HCT116 (cell line): ENCODE measurements at regions not wholly inside any gene's neighbourhood (a gene's known extent, or its start where the extent isn't known, plus 50 kb on each side); places are given as distances from the start of the nearest gene placed in this dataset.

ENCODE experiments used
- ATAC-seq: fragments of 200-7000 bp; cut with Tn5 transposase; 2 replicates; pipeline ENCODE4 v1.9.1; 2020; ENCODE audit warnings: mild to moderate bottlenecking, moderate library complexity
- BruUV-seq: library from RNA; stranded (reverse); fragments of 400-500 nt; replicated peaks from 2 replicates; lab custom pipeline; 2021; lab: Mats Ljungman, UMichigan
- CTCF ChIA-PET: fragments of 300-600 bp; sonication (Branson Sonifier 250); formaldehyde crosslinking; loops from one replicate; lab custom pipeline; 2021; ENCODE audit warnings: antibody characterized with exemption; lab: Charles Lee
- POLR2A ChIA-PET: fragments of 300-600, 350-600 bp; sonication (Branson Sonifier 250); formaldehyde crosslinking; loops from one replicate; lab custom pipeline; 2021; ENCODE audit warnings: antibody characterized with exemption; lab: Charles Lee
- RAD21 ChIA-PET, 2 experiments: fragments of 300-600 bp; sonication (Branson Sonifier 250); formaldehyde crosslinking; loops; one replicate each; lab custom pipeline; 2023; ENCODE audit warnings: low total read pairs in 2 of 2; ENCODE audit not compliant: uncharacterized antibody in 2 of 2, unreplicated experiment in 2 of 2, low non-redundant PET in 1 of 2; lab: Charles Lee
- DNase-seq: peaks from one replicate; pipeline ENCODE4 v3.0.0-alpha.2; 2010; ENCODE audit warnings: low read depth, low spot score
- H2AFZ ChIP-seq: fragments of 200-600 bp; shearing (Covaris generic), sonication (generic); 2 replicates; pipeline ENCODE4 v1.6.1; 2017; ENCODE audit warnings: low read depth, mixed run types, mixed read lengths, antibody characterized with exemption, low read length; ENCODE audit not compliant: poor library complexity, severe bottlenecking
- H3K27ac ChIP-seq: 2 replicates; pipeline ENCODE4 v1.5.1; 2012; ENCODE audit warnings: low read depth, low read length
- H3K27me3 ChIP-seq: fragments of 200-600 bp; sonication (generic); 2 replicates; pipeline ENCODE4 v1.6.1; 2016; ENCODE audit warnings: mixed run types, low read length, mixed read lengths; ENCODE audit not compliant: insufficient read depth
- H3K36me3 ChIP-seq, 2 experiments: fragments of 200-500 bp in 1 of 2; fragments of 200-600 bp in 1 of 2; sonication (Bioruptor generic) in 1 of 2; sonication (generic) in 1 of 2; 2 replicates each; pipeline versions ENCODE4 v1.5.1 to v1.6.1; 2014 to 2016; ENCODE audit warnings: low read length in 2 of 2, inconsistent platforms in 1 of 2, mixed read lengths in 1 of 2, mixed run types in 1 of 2; ENCODE audit not compliant: insufficient read depth in 2 of 2, control insufficient read depth in 1 of 2
- H3K4me1 ChIP-seq, 2 experiments: fragments of 200-600 bp in 1 of 2; sonication (generic) in 1 of 2; 2 replicates each; pipeline versions ENCODE4 v1.5.1 to v1.6.1; 2012 to 2017; ENCODE audit warnings: low read length in 2 of 2, inconsistent platforms in 1 of 2, mild to moderate bottlenecking in 1 of 2, mixed read lengths in 1 of 2, mixed run types in 1 of 2, moderate library complexity in 1 of 2; ENCODE audit not compliant: insufficient read depth in 2 of 2, control insufficient read depth in 1 of 2
- H3K4me2 ChIP-seq: fragments of 200-600 bp; sonication (generic); 2 replicates; pipeline ENCODE4 v1.6.1; 2017; ENCODE audit warnings: mixed run types, low read length, mixed read lengths
- H3K4me3 ChIP-seq, 2 experiments: fragments of 200-600 bp in 1 of 2; sonication (generic) in 1 of 2; replicated peaks in 1 of 2; 2 replicates each; pipeline ENCODE4 v1.5.1; 2011 to 2016; ENCODE audit warnings: low read length in 2 of 2, control low read depth in 1 of 2, low read depth in 1 of 2, mild to moderate bottlenecking in 1 of 2, mixed read lengths in 1 of 2, mixed run types in 1 of 2
- H3K79me2 ChIP-seq: fragments of 200-600 bp; sonication (generic); 2 replicates; pipeline ENCODE4 v1.6.1; 2017; ENCODE audit warnings: mild to moderate bottlenecking, mixed run types, low read length, moderate library complexity, mixed read lengths; ENCODE audit not compliant: insufficient read depth
- H3K9ac ChIP-seq: fragments of 200-600 bp; sonication (generic); 2 replicates; pipeline ENCODE4 v1.6.1; 2016; ENCODE audit warnings: low read length, mixed read lengths
- H3K9me2 ChIP-seq: fragments of 200-600 bp; sonication (generic), shearing (Covaris generic); 2 replicates; pipeline ENCODE4 v1.6.1; 2017; ENCODE audit warnings: mixed run types, mild to moderate bottlenecking, moderate library complexity; ENCODE audit not compliant: insufficient read depth
- H3K9me3 ChIP-seq, 2 experiments: fragments of 200-500 bp in 1 of 2; fragments of 200-600 bp in 1 of 2; sonication (Bioruptor generic) in 1 of 2; sonication (generic) in 1 of 2; 2 replicates each; pipeline ENCODE4 v1.6.1; 2014 to 2017; ENCODE audit warnings: low read length in 2 of 2, mixed read lengths in 2 of 2, inconsistent platforms in 1 of 2, low read depth in 1 of 2, mild to moderate bottlenecking in 1 of 2, mixed run types in 1 of 2, moderate library complexity in 1 of 2; ENCODE audit not compliant: control insufficient read depth in 1 of 2, insufficient read depth in 1 of 2
- H4K20me1 ChIP-seq: fragments of 200-600 bp; sonication (generic), shearing (Covaris generic); 2 replicates; pipeline ENCODE4 v1.6.1; 2017; ENCODE audit warnings: mixed run types, mild to moderate bottlenecking, moderate library complexity; ENCODE audit not compliant: insufficient read depth
- CEBPB ChIP-seq: IDR thresholded peaks from 2 replicates; pipeline ENCODE4 v1.6.1; 2012; ENCODE audit warnings: low read depth
- EGR1 ChIP-seq: IDR thresholded peaks from 2 replicates; pipeline ENCODE4 v1.6.1; 2012; ENCODE audit warnings: low read depth
- ELF1 ChIP-seq: IDR thresholded peaks from 2 replicates; pipeline ENCODE4 v1.6.1; 2012; ENCODE audit warnings: low read depth, borderline replicate concordance
- EZH2 ChIP-seq: fragments of 200-600 bp; sonication (generic); IDR thresholded peaks from 2 replicates; pipeline ENCODE4 v1.6.1; 2017; ENCODE audit warnings: antibody characterized with exemption, mixed run types
- EZH2phosphoT487 ChIP-seq: fragments of 200-600 bp; IDR thresholded peaks from 2 replicates; pipeline ENCODE4 v1.6.1; 2018; ENCODE audit warnings: antibody characterized with exemption, borderline replicate concordance
- SP1 ChIP-seq: IDR thresholded peaks from 2 replicates; pipeline ENCODE4 v1.6.1; 2012; ENCODE audit warnings: low read depth
- ZFX ChIP-seq: fragments of 450-650 bp; IDR thresholded peaks from 2 replicates; pipeline ENCODE4 v1.6.1; 2017
- intact Hi-C: fragments of 100-400 bp; cut with micrococcal nuclease; formaldehyde crosslinking; loops from 2 replicates; pipeline ENCODE4 v1.10.0; 2022
- TF ChIP-seq, protein P1 (sequence below), 3 experiments: fragments of 200-600 bp in 1 of 3; sonication (generic) in 1 of 3; IDR thresholded peaks in 2 of 3; conservative IDR thresholded peaks in 1 of 3; 2 replicates each; pipeline ENCODE4 v1.5.1; 2012 to 2017; ENCODE audit warnings: low read depth in 2 of 3, low read length in 2 of 3, antibody characterized with exemption in 1 of 3, borderline replicate concordance in 1 of 3, control low read depth in 1 of 3, mild to moderate bottlenecking in 1 of 3, mixed read lengths in 1 of 3, mixed run types in 1 of 3, moderate library complexity in 1 of 3; ENCODE audit not compliant: insufficient read depth in 1 of 3
- TF ChIP-seq, protein P2 (sequence below): IDR thresholded peaks from 2 replicates; pipeline ENCODE4 v1.6.1; 2012
- TF ChIP-seq, protein P3 (sequence below): IDR thresholded peaks from 2 replicates; pipeline ENCODE4 v1.6.1; 2011; ENCODE audit warnings: mild to moderate bottlenecking, low read length, moderate library complexity; ENCODE audit not compliant: insufficient replicate concordance; ENCODE audit errors: extremely low read depth

DNA sequence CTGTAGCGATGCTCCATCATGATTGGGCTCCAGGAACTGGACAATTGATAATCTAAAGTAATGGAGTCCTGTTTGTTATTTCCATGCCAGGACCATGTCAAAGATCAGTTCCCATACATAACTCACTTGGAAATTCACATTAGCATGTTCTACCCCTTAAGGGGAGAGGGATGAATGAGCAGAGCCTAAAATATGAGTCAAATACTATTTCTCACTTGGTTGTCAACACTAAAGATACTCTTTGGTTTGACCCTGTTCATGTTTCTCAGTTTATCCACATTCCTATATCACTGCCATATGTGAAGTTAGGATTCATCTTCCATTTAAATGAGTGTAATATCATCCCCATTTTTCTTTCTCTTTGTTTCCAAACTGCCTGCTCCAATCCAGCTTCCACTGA is 321.6 kb upstream of the PAPPA start:
- no peaks in the 10 kb centered on the region for H3K4me1 ChIP-seq
- ChIA-PET CTCF (no interaction called here), POLR2A (no interaction called here), RAD21 (no interaction called here)
- H3K9me2 ChIP-seq = no peaks in the 10 kb centered on the region
- H3K36me3 ChIP-seq = no peaks in the 10 kb centered on the region
- BruUV-seq = no TSS peak
- H3K4me2 ChIP-seq = no peak overlapping the region
- H3K79me2 ChIP-seq = no peaks in the 10 kb centered on the region
- H3K27me3 ChIP-seq = peaks cover 16% of the 10 kb centered on the region; the same call in 1 of the 2 replicates
- TF ChIP-seq, protein P1, sequence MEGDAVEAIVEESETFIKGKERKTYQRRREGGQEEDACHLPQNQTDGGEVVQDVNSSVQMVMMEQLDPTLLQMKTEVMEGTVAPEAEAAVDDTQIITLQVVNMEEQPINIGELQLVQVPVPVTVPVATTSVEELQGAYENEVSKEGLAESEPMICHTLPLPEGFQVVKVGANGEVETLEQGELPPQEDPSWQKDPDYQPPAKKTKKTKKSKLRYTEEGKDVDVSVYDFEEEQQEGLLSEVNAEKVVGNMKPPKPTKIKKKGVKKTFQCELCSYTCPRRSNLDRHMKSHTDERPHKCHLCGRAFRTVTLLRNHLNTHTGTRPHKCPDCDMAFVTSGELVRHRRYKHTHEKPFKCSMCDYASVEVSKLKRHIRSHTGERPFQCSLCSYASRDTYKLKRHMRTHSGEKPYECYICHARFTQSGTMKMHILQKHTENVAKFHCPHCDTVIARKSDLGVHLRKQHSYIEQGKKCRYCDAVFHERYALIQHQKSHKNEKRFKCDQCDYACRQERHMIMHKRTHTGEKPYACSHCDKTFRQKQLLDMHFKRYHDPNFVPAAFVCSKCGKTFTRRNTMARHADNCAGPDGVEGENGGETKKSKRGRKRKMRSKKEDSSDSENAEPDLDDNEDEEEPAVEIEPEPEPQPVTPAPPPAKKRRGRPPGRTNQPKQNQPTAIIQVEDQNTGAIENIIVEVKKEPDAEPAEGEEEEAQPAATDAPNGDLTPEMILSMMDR (IDR thresholded peaks at IDR 0.05 in 2 of 3, conservative IDR thresholded peaks at IDR 0.05 in 1 of 3; ENCODE audit: borderline replicate concordance in 1 of 3, insufficient read depth in 1 of 3, low read depth in 2 of 3, low read length in 2 of 3) = no peak
- TF ChIP-seq ZFX (no peak), EZH2 (no peak), EGR1 (no peak), ELF1 (no peak), CEBPB (no peak), EZH2phosphoT487 (no peak), SP1 (no peak)
- TF ChIP-seq, protein P2, sequence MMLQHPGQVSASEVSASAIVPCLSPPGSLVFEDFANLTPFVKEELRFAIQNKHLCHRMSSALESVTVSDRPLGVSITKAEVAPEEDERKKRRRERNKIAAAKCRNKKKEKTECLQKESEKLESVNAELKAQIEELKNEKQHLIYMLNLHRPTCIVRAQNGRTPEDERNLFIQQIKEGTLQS = no peak
- TF ChIP-seq, protein P3, sequence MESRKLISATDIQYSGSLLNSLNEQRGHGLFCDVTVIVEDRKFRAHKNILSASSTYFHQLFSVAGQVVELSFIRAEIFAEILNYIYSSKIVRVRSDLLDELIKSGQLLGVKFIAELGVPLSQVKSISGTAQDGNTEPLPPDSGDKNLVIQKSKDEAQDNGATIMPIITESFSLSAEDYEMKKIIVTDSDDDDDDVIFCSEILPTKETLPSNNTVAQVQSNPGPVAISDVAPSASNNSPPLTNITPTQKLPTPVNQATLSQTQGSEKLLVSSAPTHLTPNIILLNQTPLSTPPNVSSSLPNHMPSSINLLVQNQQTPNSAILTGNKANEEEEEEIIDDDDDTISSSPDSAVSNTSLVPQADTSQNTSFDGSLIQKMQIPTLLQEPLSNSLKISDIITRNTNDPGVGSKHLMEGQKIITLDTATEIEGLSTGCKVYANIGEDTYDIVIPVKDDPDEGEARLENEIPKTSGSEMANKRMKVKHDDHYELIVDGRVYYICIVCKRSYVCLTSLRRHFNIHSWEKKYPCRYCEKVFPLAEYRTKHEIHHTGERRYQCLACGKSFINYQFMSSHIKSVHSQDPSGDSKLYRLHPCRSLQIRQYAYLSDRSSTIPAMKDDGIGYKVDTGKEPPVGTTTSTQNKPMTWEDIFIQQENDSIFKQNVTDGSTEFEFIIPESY = no peak
- no peak for DNase-seq
- H3K4me3 ChIP-seq = no peak overlapping the region
- no peak for ATAC-seq
- no peaks in the 10 kb centered on the region for H3K9me3 ChIP-seq
- no peak overlapping the region for H3K27ac ChIP-seq
- H4K20me1 ChIP-seq = no peaks in the 10 kb centered on the region
- intact Hi-C loops = no loop called here
- H2AFZ ChIP-seq = no peak overlapping the region
- H3K9ac ChIP-seq = no peak overlapping the region
